ENCODE measurements at regions not wholly inside any gene's neighbourhood (a gene's known extent, or its start where the extent isn't known, plus 50 kb on each side); places are given as distances from the start of the nearest gene placed in this dataset.
"Not testable (repeated sequence)": the region's sequence is repeated elsewhere in the genome, so short reads cannot be mapped to it uniquely, and the experiment has no call there.

DNA sequence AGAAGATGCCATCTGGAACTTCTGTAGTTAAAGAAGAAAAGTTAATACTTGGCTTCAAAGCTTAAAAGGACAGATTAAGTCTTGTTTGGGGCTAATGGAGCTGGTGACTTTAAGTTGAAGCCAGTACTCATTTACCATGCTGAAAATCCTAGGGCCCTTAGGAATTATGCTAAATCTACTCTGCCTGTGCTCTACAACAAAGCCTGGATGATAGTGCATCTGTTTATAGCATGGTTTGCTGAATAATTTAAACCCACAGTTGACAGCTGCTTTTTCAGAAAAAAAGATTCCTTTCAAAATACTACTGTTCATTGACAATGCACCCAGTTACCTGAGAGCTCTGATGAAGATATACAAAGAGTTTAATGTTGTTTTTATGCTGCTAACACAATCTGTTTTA lies 393.5 kb downstream of the MAT2B start:
- Histone ChIP-seq H3K4me3 (no peak overlapping the region), H3K27ac (no peak overlapping the region)
- DNase-seq (ENCODE audit: low spot score), result no peak
- no peak for TF ChIP-seq CTCF (IDR thresholded peaks at IDR 0.05)

DNA sequence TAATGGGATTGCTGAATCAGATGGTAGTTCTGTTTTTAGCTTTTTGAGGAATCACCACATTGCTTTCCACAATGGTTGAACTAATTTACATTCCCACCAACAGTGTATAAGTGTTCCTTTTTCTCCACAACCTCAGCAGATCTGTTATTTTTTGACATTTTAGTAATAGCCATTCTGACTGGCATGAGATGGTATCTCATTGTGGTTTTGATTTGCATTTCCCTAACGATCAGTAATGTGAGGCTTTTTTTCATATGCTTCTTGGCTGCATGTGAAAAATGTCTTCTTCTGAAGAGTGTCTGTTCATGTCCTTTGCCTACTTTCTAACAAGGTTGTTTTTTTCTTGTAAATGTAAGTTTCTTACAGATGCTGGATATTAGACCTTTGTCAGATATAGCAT lies 402.4 kb downstream of the MAT2B start:
- not testable (repeated sequence) for DNase-seq (ENCODE audit: low spot score); H3K4me3 ChIP-seq; H3K27ac ChIP-seq

- no peak for TF ChIP-seq CTCF (IDR thresholded peaks at IDR 0.05)
- Histone ChIP-seq H3K27ac (no peak overlapping the region), H3K4me3 (no peak overlapping the region)
- no peak for DNase-seq (ENCODE audit: low spot score)
Observed at GRCh38 chr5:163908253-163908652, 402.8 kb downstream of the MAT2B start.

DNA sequence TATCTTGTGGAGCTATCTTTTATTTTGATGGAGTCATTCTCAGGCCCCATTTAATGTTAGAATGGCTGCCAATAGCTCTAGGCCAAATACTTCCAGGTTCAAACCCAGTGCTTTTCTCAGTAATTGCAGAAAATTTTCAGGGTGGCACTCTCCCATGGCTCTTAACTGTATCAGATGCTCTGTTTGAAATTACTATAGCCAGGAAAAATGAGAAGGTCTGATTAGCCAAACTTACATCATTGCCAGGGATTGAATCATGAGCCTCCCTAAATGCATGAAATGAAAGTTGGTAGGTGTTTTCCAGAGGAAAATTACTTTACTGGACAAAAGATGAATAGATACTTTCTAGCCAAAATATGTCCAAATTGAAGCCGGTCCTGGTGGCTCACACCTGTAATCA lies 404.8 kb downstream of the MAT2B start:
- DNase-seq (ENCODE audit: low spot score), result no peak
- Histone ChIP-seq H3K4me3 (no peak overlapping the region), H3K27ac (no peak overlapping the region)
- TF ChIP-seq CTCF (IDR thresholded peaks at IDR 0.05), result no peak

- Histone ChIP-seq H3K27ac (no peak overlapping the region), H3K4me3 (no peak overlapping the region)
- no peak for TF ChIP-seq CTCF (IDR thresholded peaks at IDR 0.05)
- no peak for DNase-seq (ENCODE audit: low spot score)
Observed at GRCh38 chr5:163912046-163912445, 406.6 kb downstream of the MAT2B start.

- no peak overlapping the region for H3K4me3 ChIP-seq
- no peak for TF ChIP-seq CTCF (IDR thresholded peaks at IDR 0.05)
- no peak overlapping the region for H3K27ac ChIP-seq
- DNase-seq (ENCODE audit: low spot score), result no peak
Observed at GRCh38 chr5:163913548-163913947, 408.1 kb downstream of the MAT2B start.

DNA sequence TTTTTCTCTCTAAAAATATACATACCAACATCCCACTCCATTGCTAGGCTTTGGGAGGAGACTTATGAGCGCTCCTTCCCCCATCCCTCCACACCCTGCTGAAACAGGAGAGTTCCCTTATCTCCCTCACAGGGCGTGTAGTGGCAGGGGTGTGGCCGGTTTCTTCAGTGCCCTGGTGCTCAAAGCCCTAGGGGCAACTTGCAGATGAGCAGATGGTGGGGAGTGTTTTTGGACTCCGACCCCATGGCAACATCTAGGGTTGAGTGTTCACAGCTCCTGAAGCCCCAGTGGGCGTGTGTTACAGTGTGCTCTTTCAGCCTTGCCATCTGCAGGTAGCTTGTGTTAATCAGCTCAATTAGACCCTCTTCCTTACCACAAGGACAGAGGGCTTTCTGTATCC lies 409.5 kb downstream of the MAT2B start:
- DNase-seq (ENCODE audit: low spot score), result no peak
- no peak for TF ChIP-seq CTCF (IDR thresholded peaks at IDR 0.05)
- H3K4me3 ChIP-seq, result no peak overlapping the region
- no peak overlapping the region for H3K27ac ChIP-seq

- Histone ChIP-seq H3K27ac (peak overlapping the region in 1 of 2 donors; percentile 41), H3K4me3 (no peak overlapping the region)
- no peak for TF ChIP-seq CTCF (IDR thresholded peaks at IDR 0.05)
- DNase-seq (ENCODE audit: low spot score), result no peak
Observed at GRCh38 chr5:163915481-163915961, 410.1 kb downstream of the MAT2B start.
